ENCODE measurements at regions not wholly inside any gene's neighbourhood (a gene's known extent, or its start where the extent isn't known, plus 50 kb on each side); places are given as distances from the start of the nearest gene placed in this dataset.

- TF ChIP-seq, protein P1, sequence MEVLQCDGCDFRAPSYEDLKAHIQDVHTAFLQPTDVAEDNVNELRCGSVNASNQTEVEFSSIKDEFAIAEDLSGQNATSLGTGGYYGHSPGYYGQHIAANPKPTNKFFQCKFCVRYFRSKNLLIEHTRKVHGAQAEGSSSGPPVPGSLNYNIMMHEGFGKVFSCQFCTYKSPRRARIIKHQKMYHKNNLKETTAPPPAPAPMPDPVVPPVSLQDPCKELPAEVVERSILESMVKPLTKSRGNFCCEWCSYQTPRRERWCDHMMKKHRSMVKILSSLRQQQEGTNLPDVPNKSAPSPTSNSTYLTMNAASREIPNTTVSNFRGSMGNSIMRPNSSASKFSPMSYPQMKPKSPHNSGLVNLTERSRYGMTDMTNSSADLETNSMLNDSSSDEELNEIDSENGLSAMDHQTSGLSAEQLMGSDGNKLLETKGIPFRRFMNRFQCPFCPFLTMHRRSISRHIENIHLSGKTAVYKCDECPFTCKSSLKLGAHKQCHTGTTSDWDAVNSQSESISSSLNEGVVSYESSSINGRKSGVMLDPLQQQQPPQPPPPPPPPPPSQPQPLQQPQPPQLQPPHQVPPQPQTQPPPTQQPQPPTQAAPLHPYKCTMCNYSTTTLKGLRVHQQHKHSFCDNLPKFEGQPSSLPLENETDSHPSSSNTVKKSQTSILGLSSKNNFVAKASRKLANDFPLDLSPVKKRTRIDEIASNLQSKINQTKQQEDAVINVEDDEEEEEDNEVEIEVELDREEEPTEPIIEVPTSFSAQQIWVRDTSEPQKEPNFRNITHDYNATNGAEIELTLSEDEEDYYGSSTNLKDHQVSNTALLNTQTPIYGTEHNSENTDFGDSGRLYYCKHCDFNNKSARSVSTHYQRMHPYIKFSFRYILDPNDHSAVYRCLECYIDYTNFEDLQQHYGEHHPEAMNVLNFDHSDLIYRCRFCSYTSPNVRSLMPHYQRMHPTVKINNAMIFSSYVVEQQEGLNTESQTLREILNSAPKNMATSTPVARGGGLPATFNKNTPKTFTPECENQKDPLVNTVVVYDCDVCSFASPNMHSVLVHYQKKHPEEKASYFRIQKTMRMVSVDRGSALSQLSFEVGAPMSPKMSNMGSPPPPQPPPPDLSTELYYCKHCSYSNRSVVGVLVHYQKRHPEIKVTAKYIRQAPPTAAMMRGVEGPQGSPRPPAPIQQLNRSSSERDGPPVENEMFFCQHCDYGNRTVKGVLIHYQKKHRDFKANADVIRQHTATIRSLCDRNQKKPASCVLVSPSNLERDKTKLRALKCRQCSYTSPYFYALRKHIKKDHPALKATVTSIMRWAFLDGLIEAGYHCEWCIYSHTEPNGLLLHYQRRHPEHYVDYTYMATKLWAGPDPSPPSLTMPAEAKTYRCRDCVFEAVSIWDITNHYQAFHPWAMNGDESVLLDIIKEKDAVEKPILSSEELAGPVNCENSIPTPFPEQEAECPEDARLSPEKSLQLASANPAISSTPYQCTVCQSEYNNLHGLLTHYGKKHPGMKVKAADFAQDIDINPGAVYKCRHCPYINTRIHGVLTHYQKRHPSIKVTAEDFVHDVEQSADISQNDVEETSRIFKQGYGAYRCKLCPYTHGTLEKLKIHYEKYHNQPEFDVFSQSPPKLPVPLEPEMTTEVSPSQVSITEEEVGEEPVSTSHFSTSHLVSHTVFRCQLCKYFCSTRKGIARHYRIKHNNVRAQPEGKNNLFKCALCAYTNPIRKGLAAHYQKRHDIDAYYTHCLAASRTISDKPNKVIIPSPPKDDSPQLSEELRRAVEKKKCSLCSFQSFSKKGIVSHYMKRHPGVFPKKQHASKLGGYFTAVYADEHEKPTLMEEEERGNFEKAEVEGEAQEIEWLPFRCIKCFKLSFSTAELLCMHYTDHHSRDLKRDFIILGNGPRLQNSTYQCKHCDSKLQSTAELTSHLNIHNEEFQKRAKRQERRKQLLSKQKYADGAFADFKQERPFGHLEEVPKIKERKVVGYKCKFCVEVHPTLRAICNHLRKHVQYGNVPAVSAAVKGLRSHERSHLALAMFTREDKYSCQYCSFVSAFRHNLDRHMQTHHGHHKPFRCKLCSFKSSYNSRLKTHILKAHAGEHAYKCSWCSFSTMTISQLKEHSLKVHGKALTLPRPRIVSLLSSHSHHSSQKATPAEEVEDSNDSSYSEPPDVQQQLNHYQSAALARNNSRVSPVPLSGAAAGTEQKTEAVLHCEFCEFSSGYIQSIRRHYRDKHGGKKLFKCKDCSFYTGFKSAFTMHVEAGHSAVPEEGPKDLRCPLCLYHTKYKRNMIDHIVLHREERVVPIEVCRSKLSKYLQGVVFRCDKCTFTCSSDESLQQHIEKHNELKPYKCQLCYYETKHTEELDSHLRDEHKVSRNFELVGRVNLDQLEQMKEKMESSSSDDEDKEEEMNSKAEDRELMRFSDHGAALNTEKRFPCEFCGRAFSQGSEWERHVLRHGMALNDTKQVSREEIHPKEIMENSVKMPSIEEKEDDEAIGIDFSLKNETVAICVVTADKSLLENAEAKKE (CRISPR knock-in tag; IDR thresholded peaks at IDR 0.05) = no peak
- TF ChIP-seq CREB1 (CRISPR knock-in tag; IDR thresholded peaks at IDR 0.05; ENCODE audit: low read depth) (no peak), EZH2phosphoT487 (IDR thresholded peaks at IDR 0.05; ENCODE audit: unreplicated experiment) (no peak)
These were observed 119.0 kb downstream of the OAT start (continued) for GRCh38 chr10:124299696-124300095.

GRCh38 chr10:124298891-124299290 is 119.8 kb downstream of the OAT start:
- H3K27ac Mint-ChIP-seq = no peak overlapping the region
- Histone ChIP-seq H3K4me1 (ENCODE audit: insufficient read depth) (no peaks in the 10 kb centered on the region), H3K9me2 (ENCODE audit: insufficient read depth) (no peaks in the 10 kb centered on the region), H2AFZ (no peak overlapping the region), H4K20me1 (replicated peaks; ENCODE audit: insufficient read depth) (no peaks in the 10 kb centered on the region), H3K36me3 (ENCODE audit: insufficient read depth) (no peaks in the 10 kb centered on the region), H3K27me3 (ENCODE audit: insufficient read depth) (no peaks in the 10 kb centered on the region), H3K27ac (ENCODE audit: low read depth) (no peak overlapping the region), H3K4me3 (no peak overlapping the region), H3F3A (replicated peaks; ENCODE audit: low read depth) (no peaks in the 10 kb centered on the region), H3K4me2 (no peak overlapping the region), H3K79me2 (replicated peaks; ENCODE audit: insufficient read depth) (no peaks in the 10 kb centered on the region)
- H3K9me3 Mint-ChIP-seq = peaks cover 22% of the 10 kb centered on the region
- ATAC-seq (no peak), DNase-seq (ENCODE audit: low spot score) (no peak)
- H3K4me3 Mint-ChIP-seq = no peak overlapping the region
- peaks cover 11% of the 10 kb centered on the region for H3K36me3 Mint-ChIP-seq (ENCODE audit: low read depth)
- peaks cover 3% of the 10 kb centered on the region for H3K27me3 Mint-ChIP-seq (ENCODE audit: insufficient read depth, low read depth, poor library complexity)
- no peaks in the 10 kb centered on the region for H3K4me1 Mint-ChIP-seq
- no peak for TF ChIP-seq ZNF114 (CRISPR knock-in tag; IDR thresholded peaks at IDR 0.05)
- TF ChIP-seq ZNF331 (CRISPR knock-in tag; IDR thresholded peaks at IDR 0.05; ENCODE audit: low read depth) = no peak
- no peak for TF ChIP-seq NANOG (IDR thresholded peaks at IDR 0.05; ENCODE audit: borderline replicate concordance)
- TF ChIP-seq CREB1 (CRISPR knock-in tag; IDR thresholded peaks at IDR 0.05; ENCODE audit: low read depth) = no peak
- TF ChIP-seq POLR2AphosphoS5 (IDR thresholded peaks at IDR 0.05; ENCODE audit: low read depth) = no peak
- TF ChIP-seq STAT1 (IDR thresholded peaks at IDR 0.05; ENCODE audit: unreplicated experiment) = no peak
- no peak for TF ChIP-seq EZH2 (IDR thresholded peaks at IDR 0.05; ENCODE audit: low read depth, unreplicated experiment)
- TF ChIP-seq REST (IDR thresholded peaks at IDR 0.05; ENCODE audit: unreplicated experiment) = no peak
- TF ChIP-seq, protein P2, sequence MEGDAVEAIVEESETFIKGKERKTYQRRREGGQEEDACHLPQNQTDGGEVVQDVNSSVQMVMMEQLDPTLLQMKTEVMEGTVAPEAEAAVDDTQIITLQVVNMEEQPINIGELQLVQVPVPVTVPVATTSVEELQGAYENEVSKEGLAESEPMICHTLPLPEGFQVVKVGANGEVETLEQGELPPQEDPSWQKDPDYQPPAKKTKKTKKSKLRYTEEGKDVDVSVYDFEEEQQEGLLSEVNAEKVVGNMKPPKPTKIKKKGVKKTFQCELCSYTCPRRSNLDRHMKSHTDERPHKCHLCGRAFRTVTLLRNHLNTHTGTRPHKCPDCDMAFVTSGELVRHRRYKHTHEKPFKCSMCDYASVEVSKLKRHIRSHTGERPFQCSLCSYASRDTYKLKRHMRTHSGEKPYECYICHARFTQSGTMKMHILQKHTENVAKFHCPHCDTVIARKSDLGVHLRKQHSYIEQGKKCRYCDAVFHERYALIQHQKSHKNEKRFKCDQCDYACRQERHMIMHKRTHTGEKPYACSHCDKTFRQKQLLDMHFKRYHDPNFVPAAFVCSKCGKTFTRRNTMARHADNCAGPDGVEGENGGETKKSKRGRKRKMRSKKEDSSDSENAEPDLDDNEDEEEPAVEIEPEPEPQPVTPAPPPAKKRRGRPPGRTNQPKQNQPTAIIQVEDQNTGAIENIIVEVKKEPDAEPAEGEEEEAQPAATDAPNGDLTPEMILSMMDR (conservative IDR thresholded peaks at IDR 0.05; ENCODE audit: low read depth in 2 of 2) = no peak
- TF ChIP-seq JUNB (IDR thresholded peaks at IDR 0.05; ENCODE audit: unreplicated experiment) = no peak
- no peak for TF ChIP-seq EZH2phosphoT487 (IDR thresholded peaks at IDR 0.05; ENCODE audit: unreplicated experiment)
- TF ChIP-seq ETS1 (IDR thresholded peaks at IDR 0.05) = no peak
